ENCODE measurements at regions not wholly inside any gene's neighbourhood (a gene's known extent, or its start where the extent isn't known, plus 50 kb on each side); places are given as distances from the start of the nearest gene placed in this dataset.
"Not testable (repeated sequence)": the region's sequence is repeated elsewhere in the genome, so short reads cannot be mapped to it uniquely, and the experiment has no call there.

- DNase-seq (ENCODE audit: low spot score), result no peak
- no peaks in the 10 kb centered on the region for H4K20me1 ChIP-seq (replicated peaks; ENCODE audit: insufficient read depth)
- peaks cover 26% of the 10 kb centered on the region; the same call in 2 of the 3 replicates for H3K4me1 Mint-ChIP-seq
- H3K27ac ChIP-seq (ENCODE audit: low read depth), result no peak overlapping the region
- H3K27ac Mint-ChIP-seq, result no peak overlapping the region
- H3K9me3 Mint-ChIP-seq, result peaks cover 10% of the 10 kb centered on the region; the same call in 2 of the 3 replicates
- H3F3A ChIP-seq (replicated peaks; ENCODE audit: low read depth), result no peaks in the 10 kb centered on the region
- H3K36me3 Mint-ChIP-seq (ENCODE audit: low read depth), result peaks cover 3% of the 10 kb centered on the region; the same call in 1 of the 3 replicates
- H3K4me2 ChIP-seq, result no peak overlapping the region
- no peaks in the 10 kb centered on the region for H3K27me3 ChIP-seq (ENCODE audit: insufficient read depth)
- no peaks in the 10 kb centered on the region for H3K79me2 ChIP-seq (replicated peaks; ENCODE audit: insufficient read depth)
- peak overlapping the region; percentile 80 for H2AFZ ChIP-seq
- TF ChIP-seq POLR2AphosphoS5 (IDR thresholded peaks at IDR 0.05; ENCODE audit: low read depth) (no peak), REST (IDR thresholded peaks at IDR 0.05; ENCODE audit: unreplicated experiment) (no peak), ZNF331 (CRISPR knock-in tag; IDR thresholded peaks at IDR 0.05; ENCODE audit: low read depth) (no peak), CREB1 (CRISPR knock-in tag; IDR thresholded peaks at IDR 0.05; ENCODE audit: low read depth) (no peak), ZNF462 (CRISPR knock-in tag; IDR thresholded peaks at IDR 0.05) (no peak), JUNB (IDR thresholded peaks at IDR 0.05; ENCODE audit: unreplicated experiment) (no peak), ZNF114 (CRISPR knock-in tag; IDR thresholded peaks at IDR 0.05) (no peak), EZH2 (IDR thresholded peaks at IDR 0.05; ENCODE audit: low read depth, unreplicated experiment) (no peak), EZH2phosphoT487 (IDR thresholded peaks at IDR 0.05; ENCODE audit: unreplicated experiment) (no peak)
- no peaks in the 10 kb centered on the region for H3K36me3 ChIP-seq (ENCODE audit: insufficient read depth)
- no peaks in the 10 kb centered on the region for H3K4me1 ChIP-seq (ENCODE audit: insufficient read depth)
- H3K4me3 Mint-ChIP-seq, result no peak overlapping the region
- H3K4me3 ChIP-seq, result no peak overlapping the region
- H3K27me3 Mint-ChIP-seq (ENCODE audit: insufficient read depth, low read depth, poor library complexity), result peaks cover 1% of the 10 kb centered on the region
- peaks cover 9% of the 10 kb centered on the region; the same call in 1 of the 2 replicates for H3K9me2 ChIP-seq (ENCODE audit: insufficient read depth)
- ATAC-seq, result no peak
These were observed 347.6 kb downstream of the GADD45G start for GRCh38 chr9:89952401-89952800.

- not testable (repeated sequence) for H3K27ac ChIP-seq (ENCODE audit: low read depth); ATAC-seq; H3K36me3 ChIP-seq (ENCODE audit: insufficient read depth); H3K27me3 Mint-ChIP-seq (ENCODE audit: insufficient read depth, low read depth, poor library complexity); DNase-seq (ENCODE audit: low spot score); H3K36me3 Mint-ChIP-seq (ENCODE audit: low read depth); H3K4me1 ChIP-seq (ENCODE audit: insufficient read depth); H3F3A ChIP-seq (replicated peaks; ENCODE audit: low read depth); H3K4me3 ChIP-seq; H4K20me1 ChIP-seq (replicated peaks; ENCODE audit: insufficient read depth); H3K4me2 ChIP-seq; H3K27me3 ChIP-seq (ENCODE audit: insufficient read depth); H3K4me3 Mint-ChIP-seq; H3K27ac Mint-ChIP-seq; H3K79me2 ChIP-seq (replicated peaks; ENCODE audit: insufficient read depth); H3K9me2 ChIP-seq (ENCODE audit: insufficient read depth)
- peak overlapping the region; percentile 80 for H2AFZ ChIP-seq
- Mint-ChIP-seq H3K4me1 (peaks cover 20% of the 10 kb centered on the region; the same call in 2 of the 3 replicates), H3K9me3 (peaks cover 10% of the 10 kb centered on the region; the same call in 2 of the 3 replicates)
These were observed 348.5 kb downstream of the GADD45G start for GRCh38 chr9:89953263-89953662.

Measured in GM23338 (cell line).